ENCODE measurements at regions not wholly inside any gene's neighbourhood (a gene's known extent, or its start where the extent isn't known, plus 50 kb on each side); places are given as distances from the start of the nearest gene placed in this dataset.

GRCh38 chr14:55762595-55763232 is 182.7 kb downstream of the KTN1 start:
- no peak overlapping the region for H3K4me3 ChIP-seq (ENCODE audit: control insufficient read depth, low read depth, low read length)
- DNase-seq (ENCODE audit: low read depth): no peak

GRCh38 chr14:55764784-55765183 is 184.8 kb downstream of the KTN1 start:
- DNase-seq (ENCODE audit: low read depth): no peak
- TF ChIP-seq CTCF (IDR thresholded peaks at IDR 0.05; ENCODE audit: control insufficient read depth, insufficient read depth, low read depth, low read length, missing control alignments): no peak
- no peak overlapping the region for H3K4me3 ChIP-seq (ENCODE audit: control insufficient read depth, low read depth, low read length)

More at GRCh38 chr14:55762595-55763232, 182.7 kb downstream of the KTN1 start:
- no peak for TF ChIP-seq CTCF (IDR thresholded peaks at IDR 0.05; ENCODE audit: control insufficient read depth, insufficient read depth, low read depth, low read length, missing control alignments)

- no peak for DNase-seq (ENCODE audit: low read depth)
- H3K4me3 ChIP-seq (ENCODE audit: control insufficient read depth, low read depth, low read length): no peak overlapping the region
- TF ChIP-seq CTCF (IDR thresholded peaks at IDR 0.05; ENCODE audit: control insufficient read depth, insufficient read depth, low read depth, low read length, missing control alignments): no peak
These were observed 186.1 kb downstream of the KTN1 start for GRCh38 chr14:55766071-55766470.

GRCh38 chr14:55767286-55767685 is 187.3 kb downstream of the KTN1 start:
- no peak overlapping the region for H3K4me3 ChIP-seq (ENCODE audit: control insufficient read depth, low read depth, low read length)
- TF ChIP-seq CTCF (IDR thresholded peaks at IDR 0.05; ENCODE audit: control insufficient read depth, insufficient read depth, low read depth, low read length, missing control alignments): no peak
- DNase-seq (ENCODE audit: low read depth): no peak

- TF ChIP-seq CTCF (IDR thresholded peaks at IDR 0.05; ENCODE audit: control insufficient read depth, insufficient read depth, low read depth, low read length, missing control alignments): no peak
- DNase-seq (ENCODE audit: low read depth): no peak
- no peak overlapping the region for H3K4me3 ChIP-seq (ENCODE audit: control insufficient read depth, low read depth, low read length)
These were observed 189.9 kb downstream of the KTN1 start for GRCh38 chr14:55769877-55770276.

GRCh38 chr14:55771242-55771981 is 191.4 kb downstream of the KTN1 start:
- H3K4me3 ChIP-seq (ENCODE audit: control insufficient read depth, low read depth, low read length): no peak overlapping the region
- TF ChIP-seq CTCF (IDR thresholded peaks at IDR 0.05; ENCODE audit: control insufficient read depth, insufficient read depth, low read depth, low read length, missing control alignments): no peak
- no peak for DNase-seq (ENCODE audit: low read depth)

All from AG09309 (cell line).